H1 (cell line): ENCODE measurements at regions not wholly inside any gene's neighbourhood (a gene's known extent, or its start where the extent isn't known, plus 50 kb on each side); places are given as distances from the start of the nearest gene placed in this dataset.

Experiments
- CTCF ChIA-PET: fragments of 300-600 bp; sonication (Branson Sonifier 250); formaldehyde crosslinking; loops from one replicate; lab custom pipeline; 2021; ENCODE audit not compliant: partially characterized antibody; lab: Charles Lee
- POLR2A ChIA-PET: fragments of 300-600 bp; sonication (Branson Sonifier 250); formaldehyde crosslinking; loops from one replicate; lab custom pipeline; 2021; ENCODE audit warnings: inconsistent platforms; ENCODE audit not compliant: partially characterized antibody; lab: Charles Lee
- DNase-seq, 2 experiments: peaks; one replicate each; pipeline versions ENCODE4 v3.0.0 to v3.0.0-alpha.2; 2010 to 2022; ENCODE audit warnings: low spot score in 2 of 2, low read depth in 1 of 2, mixed read lengths in 1 of 2
- FAIRE-seq: peaks from 2 replicates; lab custom pipeline; 2011; peaks lifted over from hg19 to GRCh38; lab: Jason Lieb, UNC
- H2AFZ ChIP-seq: 2 replicates; pipeline ENCODE4 v1.8.1; 2012; ENCODE audit warnings: low read length, inconsistent platforms
- H2AK5ac ChIP-seq: 2 replicates; pipeline ENCODE4 v1.6.1; 2013; ENCODE audit warnings: low read depth, low read length
- H2BK120ac ChIP-seq: replicated peaks from 2 replicates; pipeline ENCODE3; 2013; ENCODE audit warnings: low read depth, low read length, inconsistent platforms
- H2BK12ac ChIP-seq: 2 replicates; pipeline ENCODE4 v1.6.1; 2013; ENCODE audit warnings: low read depth, low read length
- H2BK15ac ChIP-seq: 2 replicates; pipeline ENCODE4 v1.6.1; 2013; ENCODE audit warnings: low read length
- H2BK20ac ChIP-seq: 2 replicates; pipeline ENCODE4 v1.6.1; 2013; ENCODE audit warnings: low read length
- H2BK5ac ChIP-seq: 2 replicates; pipeline ENCODE4 v1.6.1; 2013; ENCODE audit warnings: low read depth, low read length
- H3K14ac ChIP-seq: 2 replicates; pipeline ENCODE4 v1.6.1; 2013; ENCODE audit warnings: inconsistent platforms; ENCODE audit not compliant: insufficient read length
- H3K18ac ChIP-seq: 2 replicates; pipeline ENCODE4 v1.6.1; 2013; ENCODE audit warnings: low read length; ENCODE audit errors: extremely low read depth
- H3K23ac ChIP-seq: 2 replicates; pipeline ENCODE4 v1.6.1; 2013; ENCODE audit warnings: inconsistent platforms; ENCODE audit not compliant: insufficient read length
- H3K23me2 ChIP-seq: 2 replicates; pipeline ENCODE4 v1.6.1; 2013; ENCODE audit warnings: low read depth, low read length
- H3K27ac ChIP-seq: 2 replicates; pipeline ENCODE4 v1.6.1; 2011; ENCODE audit warnings: low read depth, low read length, inconsistent platforms
- H3K27me3 ChIP-seq, 4 experiments: replicated peaks in 1 of 4; 1 replicate in 1 of 4; 2 replicates in 3 of 4; pipeline versions ENCODE4 v1.6.1 to v1.8.1; 2011 to 2013; ENCODE audit warnings: low read length in 3 of 4, mild to moderate bottlenecking in 3 of 4, inconsistent platforms in 2 of 4, mixed read lengths in 2 of 4, moderate library complexity in 1 of 4; ENCODE audit not compliant: control insufficient read depth in 3 of 4, insufficient read depth in 3 of 4; ENCODE audit errors: extremely low read depth in 1 of 4
- H3K36me3 ChIP-seq, 4 experiments: 2 replicates each; pipeline versions ENCODE4 v1.6.1 to v1.8.1; 2011 to 2013; ENCODE audit warnings: mild to moderate bottlenecking in 4 of 4, low read length in 3 of 4, moderate library complexity in 2 of 4, control low read depth in 1 of 4, inconsistent platforms in 1 of 4; ENCODE audit not compliant: insufficient read depth in 4 of 4, control insufficient read depth in 2 of 4
- H3K4ac ChIP-seq: replicated peaks from 2 replicates; pipeline ENCODE3; 2013; ENCODE audit warnings: low read length, low read depth, mixed read lengths, inconsistent platforms; ENCODE audit not compliant: insufficient read length
- H3K4me1 ChIP-seq, 4 experiments: replicated peaks in 1 of 4; 1 replicate in 1 of 4; 2 replicates in 3 of 4; pipeline versions ENCODE4 v1.6.1 to v1.8.1; 2011 to 2013; ENCODE audit warnings: low read length in 3 of 4, inconsistent platforms in 2 of 4, mixed read lengths in 1 of 4; ENCODE audit not compliant: insufficient read depth in 4 of 4, control insufficient read depth in 3 of 4
- H3K4me2 ChIP-seq, 2 experiments: 2 replicates each; pipeline versions ENCODE4 v1.6.1 to v1.8.1; 2011 to 2013; ENCODE audit warnings: low read depth in 2 of 2, low read length in 2 of 2, control low read depth in 1 of 2, inconsistent platforms in 1 of 2, mild to moderate bottlenecking in 1 of 2; ENCODE audit not compliant: insufficient read depth in 1 of 2
- H3K4me3 ChIP-seq, 4 experiments: fragments of 200-600, 300-600 bp in 1 of 4; sonication (generic), shearing (Covaris generic), sonication (Bioruptor Twin) in 1 of 4; 2 replicates each; pipeline versions ENCODE4 v1.5.1 to v1.8.1; 2011 to 2016; ENCODE audit warnings: low read length in 4 of 4, low read depth in 3 of 4, control low read depth in 2 of 4, inconsistent platforms in 2 of 4, mild to moderate bottlenecking in 2 of 4, mixed read lengths in 1 of 4, moderate library complexity in 1 of 4; ENCODE audit not compliant: insufficient read depth in 2 of 4; ENCODE audit errors: extremely low read depth in 1 of 4
- H3K56ac ChIP-seq: replicated peaks from 2 replicates; pipeline ENCODE3; 2013; ENCODE audit warnings: low read depth, mild to moderate bottlenecking, mixed read lengths, low read length, inconsistent platforms; ENCODE audit not compliant: insufficient read length
- H3K79me1 ChIP-seq: 2 replicates; pipeline ENCODE4 v1.6.1; 2013; ENCODE audit warnings: low read depth, low read length, control low read depth
- H3K79me2 ChIP-seq, 2 experiments: 2 replicates each; pipeline versions ENCODE4 v1.6.1 to v1.8.1; 2012 to 2013; ENCODE audit warnings: low read length in 2 of 2, mild to moderate bottlenecking in 2 of 2, inconsistent platforms in 1 of 2; ENCODE audit not compliant: insufficient read depth in 2 of 2, control insufficient read depth in 1 of 2
- H3K9ac ChIP-seq, 4 experiments: replicated peaks in 1 of 4; 1 replicate in 1 of 4; 2 replicates in 3 of 4; pipeline versions ENCODE4 v1.6.1 to v1.8.1; 2011 to 2013; ENCODE audit warnings: low read depth in 3 of 4, low read length in 3 of 4, control low read depth in 2 of 4, mild to moderate bottlenecking in 2 of 4, moderate library complexity in 2 of 4, inconsistent platforms in 1 of 4; ENCODE audit errors: extremely low read depth in 1 of 4
- H3K9me3 ChIP-seq, 2 experiments: 2 replicates each; pipeline versions ENCODE4 v1.6.1 to v1.8.1; 2012 to 2013; ENCODE audit warnings: mild to moderate bottlenecking in 2 of 2, moderate library complexity in 2 of 2, control low read depth in 1 of 2, inconsistent platforms in 1 of 2, low read depth in 1 of 2, low read length in 1 of 2, mixed read lengths in 1 of 2; ENCODE audit not compliant: insufficient read depth in 2 of 2
- H4K20me1 ChIP-seq, 2 experiments: replicated peaks in 1 of 2; 2 replicates each; pipeline versions ENCODE3 to v1.8.1; 2011 to 2013; ENCODE audit warnings: inconsistent platforms in 2 of 2, low read length in 2 of 2, mild to moderate bottlenecking in 1 of 2; ENCODE audit not compliant: insufficient read depth in 2 of 2, control insufficient read depth in 1 of 2
- H4K5ac ChIP-seq: 2 replicates; pipeline ENCODE4 v1.6.1; 2013; ENCODE audit warnings: low read length, low read depth, mixed read lengths, inconsistent platforms; ENCODE audit not compliant: insufficient read length
- H4K8ac ChIP-seq: 2 replicates; pipeline ENCODE4 v1.8.0; 2013; ENCODE audit warnings: mild to moderate bottlenecking, moderate library complexity, low read length, inconsistent platforms; ENCODE audit not compliant: insufficient read depth; ENCODE audit errors: extremely low read depth
- H4K91ac ChIP-seq: replicated peaks from 2 replicates; pipeline ENCODE3; 2013; ENCODE audit warnings: low read length, mixed read lengths, inconsistent platforms; ENCODE audit not compliant: insufficient read length
- WGBS, 2 experiments: shearing (Covaris generic) in 1 of 2; methylation state at CpG; one replicate each; pipeline versions ENCODE4 v1.1.6 to v1.1.7; 2013 to 2015; ENCODE audit warnings: low lambda C conversion rate in 2 of 2, mixed read lengths in 2 of 2, inconsistent platforms in 1 of 2, low coverage in 1 of 2, missing lambda C conversion rate in 1 of 2; ENCODE audit not compliant: insufficient replicate concordance in 2 of 2, insufficient coverage in 1 of 2, insufficient read length in 1 of 2; ENCODE audit errors: extremely low coverage in 1 of 2, missing lambda C conversion rate in 1 of 2; 5-methylcytosine and 5-hydroxymethylcytosine counted together

- Histone ChIP-seq H2BK5ac (no peak overlapping the region), H3K23me2 (no peaks in the 10 kb centered on the region), H4K5ac (no peak overlapping the region), H3K27ac (no peak overlapping the region), H3K79me2 (no peaks in the 10 kb centered on the region), H2BK15ac (no peak overlapping the region), H3K4ac (no peak overlapping the region), H3K79me1 (no peaks in the 10 kb centered on the region), H3K9ac (no peak overlapping the region), H2BK12ac (no peak overlapping the region), H2BK20ac (no peak overlapping the region), H3K4me3 (no peak overlapping the region), H3K14ac (no peak overlapping the region), H3K4me1 (peaks cover 2 to 15% (median 13%) of the 10 kb centered on the region in 4 experiments; a peak in 5 of 7 replicates), H3K56ac (no peak overlapping the region), H4K91ac (no peak overlapping the region), H4K20me1 (no peaks in the 10 kb centered on the region), H2BK120ac (no peak overlapping the region), H3K4me2 (no peak overlapping the region), H3K27me3 (no peaks in the 10 kb centered on the region; a peak in 1 of 7 replicates), H3K36me3 (no peaks in the 10 kb centered on the region; a peak in 1 of 8 replicates), H2AFZ (no peak overlapping the region), H3K23ac (no peak overlapping the region), H3K9me3 (peaks cover 14 to 23% of the 10 kb centered on the region in 2 experiments), H3K18ac (no peak overlapping the region), H4K8ac (no peak overlapping the region), H2AK5ac (no peak overlapping the region)
- FAIRE-seq: no peak
- WGBS, 2 experiments: 76% methylated on average over 4 of the region's 4 CpGs; no CpG with 5 or more reads in 1 of the 2 experiments
- CTCF ChIA-PET: interaction anchor here (0.8 to 3.1 kb wide), 6 partner anchors 8 to 308 kb away, joined by 3 to 10 read pairs (median 4); no protein-coding TSS in a partner anchor
- POLR2A ChIA-PET: interaction anchor here (1.8 kb wide), 1 partner anchor 79 kb away, joined by 5 read pairs; no protein-coding TSS in a partner anchor
- no peak for DNase-seq
These were observed 241.5 kb downstream of the NFATC2 start for GRCh38 chr20:51301026-51301425.
